T-helper 17 cell (primary cell): ENCODE measurements at regions not wholly inside any gene's neighbourhood (a gene's known extent, or its start where the extent isn't known, plus 50 kb on each side); places are given as distances from the start of the nearest gene placed in this dataset.

Source experiments
- ATAC-seq: fragments of 150-1000 bp; cut with Tn5 transposase; 2 replicates; pipeline ENCODE4 v1.10.0; 2021; ENCODE audit warnings: mild to moderate bottlenecking, moderate library complexity
- DNase-seq, 3 donors: peaks; one replicate each; pipeline versions ENCODE4 v3.0.0 to v3.0.0-alpha.2; 2020 to 2021
- H3K9me3 ChIP-seq: one replicate; pipeline ENCODE4 v1.7.0; 2013; ENCODE audit warnings: low read length, mild to moderate bottlenecking; ENCODE audit not compliant: control insufficient read depth, poor library complexity, severe bottlenecking
- H3K27ac Mint-ChIP-seq: one replicate; pipeline ENCODE4 v1.8.0; 2022; ENCODE audit warnings: mild to moderate bottlenecking, moderate library complexity, mixed read lengths
- H3K27me3 Mint-ChIP-seq: one replicate; pipeline ENCODE4 v1.8.0; 2022; ENCODE audit warnings: mixed read lengths
- H3K36me3 Mint-ChIP-seq: one replicate; pipeline ENCODE4 v1.8.0; 2022; ENCODE audit warnings: low read depth, mixed read lengths
- H3K4me1 Mint-ChIP-seq: one replicate; pipeline ENCODE4 v1.8.0; 2022; ENCODE audit warnings: mild to moderate bottlenecking, mixed read lengths
- H3K4me3 Mint-ChIP-seq: one replicate; pipeline ENCODE4 v1.8.0; 2022; ENCODE audit warnings: mild to moderate bottlenecking, moderate library complexity, mixed read lengths

DNA sequence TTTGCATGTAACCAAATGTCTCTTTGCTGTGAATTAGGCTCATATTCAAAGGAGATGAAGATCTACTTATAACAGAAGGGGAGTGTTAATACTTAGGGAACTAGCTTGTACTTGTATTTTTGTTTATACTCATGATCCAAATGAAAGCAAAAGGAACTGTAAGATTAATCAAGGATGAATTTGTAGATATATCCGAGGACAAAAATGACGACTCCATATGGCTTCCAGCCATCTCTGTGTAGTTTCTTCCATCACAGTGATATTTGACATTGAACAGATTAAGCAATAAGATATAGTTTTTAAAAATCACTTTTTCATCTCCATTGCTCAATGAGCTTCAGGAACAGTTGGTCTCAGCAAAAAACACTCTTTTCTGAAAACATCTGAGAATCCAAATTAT, 257.4 kb upstream of the CAMK1G start:
- DNase-seq = no peak
- Mint-ChIP-seq H3K4me3 (no peak overlapping the region), H3K36me3 (no peaks in the 10 kb centered on the region), H3K27ac (no peak overlapping the region), H3K4me1 (no peaks in the 10 kb centered on the region), H3K27me3 (peaks cover 19% of the 10 kb centered on the region)
- no peaks in the 10 kb centered on the region for H3K9me3 ChIP-seq
- ATAC-seq = no peak

DNA sequence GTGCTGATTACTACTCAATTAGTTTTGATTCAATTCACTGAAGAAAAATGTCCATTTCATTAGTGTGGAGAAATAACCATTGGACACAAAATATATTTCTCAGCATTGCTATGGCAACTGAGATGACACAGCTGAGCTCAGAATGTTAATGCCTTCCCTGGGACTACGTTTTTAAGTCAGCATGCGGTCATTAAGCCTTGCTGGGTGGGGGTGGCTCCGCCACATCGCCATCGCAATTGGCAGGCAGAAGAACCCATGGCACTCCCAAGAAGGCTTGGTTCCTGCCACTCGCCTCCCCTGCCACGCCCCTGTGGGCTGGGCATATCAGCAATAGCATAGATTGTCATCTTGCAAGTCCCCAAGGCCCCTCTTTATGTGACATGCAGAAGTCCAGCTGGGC, 256.7 kb upstream of the CAMK1G start:
- ATAC-seq (no peak), DNase-seq (no peak)
- Mint-ChIP-seq H3K4me3 (no peak overlapping the region), H3K27ac (no peak overlapping the region), H3K4me1 (no peaks in the 10 kb centered on the region), H3K36me3 (no peaks in the 10 kb centered on the region), H3K27me3 (peaks cover 22% of the 10 kb centered on the region)
- H3K9me3 ChIP-seq = no peaks in the 10 kb centered on the region

DNA sequence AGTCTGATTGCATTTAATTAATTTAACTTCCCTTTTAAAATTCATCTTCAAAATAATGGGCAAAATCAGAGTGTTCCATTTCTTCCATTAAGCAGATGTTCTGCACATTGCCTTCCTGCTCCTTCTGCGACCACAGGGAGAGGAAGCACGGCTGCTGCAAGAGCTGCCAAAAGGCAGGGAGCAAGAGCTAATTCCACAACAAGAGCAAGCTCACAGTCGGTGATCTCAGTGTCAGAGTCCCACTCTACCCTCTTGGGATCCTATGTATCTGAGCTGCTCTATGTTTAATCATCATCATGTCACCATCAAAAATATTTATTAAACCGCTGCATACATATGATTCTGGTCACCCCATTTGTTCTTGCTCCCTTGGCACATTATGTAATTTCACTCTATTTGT, 255.3 kb upstream of the CAMK1G start:
- ATAC-seq = no peak
- DNase-seq = no peak
- Mint-ChIP-seq H3K36me3 (no peaks in the 10 kb centered on the region), H3K4me1 (no peaks in the 10 kb centered on the region), H3K27me3 (peaks cover 33% of the 10 kb centered on the region), H3K27ac (no peak overlapping the region), H3K4me3 (no peak overlapping the region)
- H3K9me3 ChIP-seq = no peaks in the 10 kb centered on the region

DNA sequence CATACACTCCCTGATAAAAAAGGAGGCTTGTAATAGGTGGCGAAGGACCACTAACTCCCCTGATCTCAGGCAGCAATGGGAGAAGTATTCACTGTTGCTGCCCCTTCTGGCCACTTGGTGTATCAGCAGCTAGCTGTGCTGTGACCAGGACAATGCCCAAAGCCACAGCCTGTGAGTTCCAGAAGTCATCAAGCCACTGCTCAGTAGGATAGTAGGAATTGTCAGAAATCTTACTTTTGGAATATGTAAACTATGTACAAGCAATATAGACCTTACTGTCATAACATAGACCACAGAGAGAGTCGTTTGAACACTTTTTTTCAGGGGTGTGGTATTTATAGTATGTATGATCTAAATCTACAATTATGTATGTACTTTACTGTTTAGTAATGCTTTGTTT, 248.3 kb upstream of the CAMK1G start:
- H3K4me1 Mint-ChIP-seq = no peaks in the 10 kb centered on the region
- no peak overlapping the region for H3K4me3 Mint-ChIP-seq
- no peak for ATAC-seq
- no peak overlapping the region for H3K27ac Mint-ChIP-seq
- peaks cover 39% of the 10 kb centered on the region for H3K27me3 Mint-ChIP-seq
- DNase-seq = no peak
- H3K36me3 Mint-ChIP-seq = no peaks in the 10 kb centered on the region
- no peaks in the 10 kb centered on the region for H3K9me3 ChIP-seq

DNA sequence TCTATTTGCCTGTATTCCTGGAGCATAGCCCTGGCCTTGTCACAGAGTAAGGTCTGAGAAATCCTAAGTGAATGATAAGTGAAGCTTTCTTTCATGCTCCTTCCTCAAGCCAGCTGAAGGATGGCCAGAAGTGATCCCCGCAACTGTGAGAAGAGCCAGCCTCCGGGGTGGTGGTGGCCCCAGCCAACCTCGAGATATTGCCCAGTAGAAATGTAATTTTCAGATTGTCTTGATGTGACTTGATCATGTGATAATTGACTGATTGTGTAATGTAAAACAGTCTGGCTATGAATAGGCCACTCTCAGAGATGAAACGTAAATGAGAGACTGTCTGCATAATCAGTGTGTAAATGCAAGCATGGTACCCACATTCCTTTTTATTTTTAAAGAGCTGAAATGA, 242.4 kb upstream of the CAMK1G start:
- H3K27me3 Mint-ChIP-seq = peaks cover 23% of the 10 kb centered on the region
- H3K4me1 Mint-ChIP-seq = no peaks in the 10 kb centered on the region
- no peaks in the 10 kb centered on the region for H3K9me3 ChIP-seq
- DNase-seq (no peak), ATAC-seq (no peak)
- H3K36me3 Mint-ChIP-seq = no peaks in the 10 kb centered on the region
- no peak overlapping the region for H3K27ac Mint-ChIP-seq
- no peak overlapping the region for H3K4me3 Mint-ChIP-seq

DNA sequence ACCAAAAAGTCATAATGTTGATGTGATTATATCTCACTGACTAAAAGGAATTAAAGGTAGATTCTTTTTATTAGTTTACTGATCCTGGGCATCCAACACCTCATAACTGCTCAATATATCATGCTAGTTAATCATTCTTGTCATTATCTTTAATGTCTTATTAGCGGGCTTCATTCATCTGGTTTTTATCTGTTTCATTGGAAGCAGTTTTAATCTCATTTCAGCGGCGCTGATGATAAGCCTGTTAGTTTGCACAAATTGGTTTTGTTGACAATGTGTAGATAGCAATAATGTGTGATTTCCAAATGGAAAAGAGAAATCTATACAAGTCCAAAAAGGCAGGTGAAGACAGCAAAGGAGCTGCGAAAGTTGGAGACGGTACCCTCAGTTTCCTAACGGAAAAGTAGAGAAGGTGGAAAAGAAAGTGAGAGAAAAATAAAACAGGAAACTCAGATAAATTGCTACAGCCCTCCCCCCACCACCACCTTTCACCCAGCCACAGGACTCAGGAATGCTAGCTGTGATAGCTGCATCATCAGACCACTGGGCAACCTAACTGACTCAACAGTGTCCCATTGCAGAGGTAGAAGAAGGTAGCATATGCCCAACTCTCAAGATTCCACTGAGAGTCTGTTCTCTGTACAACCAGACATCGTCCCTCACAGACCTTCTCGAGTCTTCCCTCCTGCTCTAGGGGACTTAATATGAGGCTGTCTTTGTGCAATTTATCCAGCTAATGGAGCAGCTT, 241.7 kb upstream of the CAMK1G start:
- Mint-ChIP-seq H3K27ac (no peak overlapping the region), H3K4me3 (no peak overlapping the region), H3K27me3 (peaks cover 28% of the 10 kb centered on the region), H3K36me3 (no peaks in the 10 kb centered on the region), H3K4me1 (no peaks in the 10 kb centered on the region)
- ATAC-seq (no peak), DNase-seq (no peak)
- H3K9me3 ChIP-seq = no peaks in the 10 kb centered on the region

DNA sequence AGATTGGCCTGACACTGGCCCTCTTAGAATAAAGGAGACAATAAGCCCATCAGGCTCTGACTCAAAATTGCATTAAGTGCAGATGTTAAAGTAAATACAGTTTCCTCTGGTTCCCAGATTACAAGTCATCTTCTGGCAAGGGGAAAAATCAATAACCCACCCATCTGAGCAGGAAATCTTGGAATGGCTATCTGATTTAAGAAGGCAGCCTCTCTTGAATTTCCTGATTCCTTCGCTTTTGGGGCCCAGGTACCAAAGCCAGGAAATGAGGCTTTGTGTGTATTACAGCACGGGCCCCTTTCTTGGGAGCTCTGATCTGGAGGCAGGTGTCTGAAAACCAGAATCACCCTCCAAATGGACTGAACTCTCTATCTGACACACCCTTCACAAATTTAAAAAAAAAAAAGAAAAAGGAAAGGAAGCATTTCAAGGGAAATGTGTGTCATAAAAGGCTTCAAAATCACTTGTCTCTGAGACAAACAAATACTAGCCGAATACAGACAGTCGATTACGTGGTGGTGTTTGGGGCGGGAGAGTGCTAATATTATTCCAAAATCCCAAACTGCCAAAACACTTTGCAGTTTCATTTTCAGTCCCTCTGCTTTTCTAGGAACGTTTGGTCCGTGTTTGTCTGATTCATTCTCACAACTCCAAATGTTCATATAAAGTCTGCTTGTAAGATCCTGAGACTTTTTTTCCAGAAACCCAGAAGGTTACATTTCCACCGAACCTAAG, 240.9 kb upstream of the CAMK1G start:
- Mint-ChIP-seq H3K36me3 (no peaks in the 10 kb centered on the region), H3K4me3 (no peak overlapping the region), H3K27ac (no peak overlapping the region), H3K4me1 (no peaks in the 10 kb centered on the region), H3K27me3 (peaks cover 30% of the 10 kb centered on the region)
- DNase-seq (no peak), ATAC-seq (no peak)
- no peaks in the 10 kb centered on the region for H3K9me3 ChIP-seq

DNA sequence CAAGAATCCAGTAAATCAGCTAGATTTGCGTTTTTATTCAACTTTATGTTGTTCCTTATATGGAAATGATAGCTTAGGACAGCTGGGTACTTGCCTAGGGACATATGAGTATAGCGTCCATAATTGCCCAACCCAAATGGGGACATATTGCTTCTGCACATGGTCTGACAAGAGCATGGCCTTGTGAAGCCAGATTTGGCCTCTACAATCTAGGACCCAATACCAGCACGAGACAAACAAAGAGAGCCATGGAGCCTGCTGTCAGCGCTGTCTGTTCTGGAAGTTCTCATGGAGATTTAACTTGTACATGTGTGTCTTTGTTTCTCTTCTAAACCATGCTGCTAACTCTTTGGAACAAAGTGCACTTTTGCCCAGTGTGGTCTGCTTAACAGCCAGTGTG, 240.0 kb upstream of the CAMK1G start:
- H3K4me1 Mint-ChIP-seq = no peaks in the 10 kb centered on the region
- H3K27me3 Mint-ChIP-seq = peaks cover 38% of the 10 kb centered on the region
- no peak overlapping the region for H3K27ac Mint-ChIP-seq
- H3K9me3 ChIP-seq = no peaks in the 10 kb centered on the region
- H3K4me3 Mint-ChIP-seq = no peak overlapping the region
- DNase-seq = no peak
- no peaks in the 10 kb centered on the region for H3K36me3 Mint-ChIP-seq
- ATAC-seq = no peak

DNA sequence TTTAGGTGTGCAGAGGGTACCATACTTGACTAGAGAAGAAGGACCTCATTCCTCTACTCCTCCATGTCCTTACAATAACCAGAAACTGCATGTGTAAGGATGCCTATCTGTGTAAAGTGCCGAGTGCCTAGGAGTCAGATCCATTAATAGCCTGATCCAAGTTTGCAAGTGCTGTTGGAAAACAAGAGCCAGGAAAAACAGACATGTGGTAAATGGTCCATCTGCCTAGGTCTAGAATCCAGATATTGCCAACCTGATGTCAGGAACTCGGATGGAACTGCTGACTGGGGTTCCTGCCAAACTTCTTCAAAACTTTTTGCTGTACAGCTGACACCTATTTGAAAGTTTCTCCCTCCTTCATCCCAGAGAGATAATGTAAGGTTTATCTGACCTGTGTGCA, 239.4 kb upstream of the CAMK1G start:
- H3K36me3 Mint-ChIP-seq = no peaks in the 10 kb centered on the region
- H3K4me1 Mint-ChIP-seq = no peaks in the 10 kb centered on the region
- DNase-seq = no peak
- no peak overlapping the region for H3K4me3 Mint-ChIP-seq
- no peaks in the 10 kb centered on the region for H3K9me3 ChIP-seq
- peaks cover 44% of the 10 kb centered on the region for H3K27me3 Mint-ChIP-seq
- no peak for ATAC-seq
- H3K27ac Mint-ChIP-seq = no peak overlapping the region

DNA sequence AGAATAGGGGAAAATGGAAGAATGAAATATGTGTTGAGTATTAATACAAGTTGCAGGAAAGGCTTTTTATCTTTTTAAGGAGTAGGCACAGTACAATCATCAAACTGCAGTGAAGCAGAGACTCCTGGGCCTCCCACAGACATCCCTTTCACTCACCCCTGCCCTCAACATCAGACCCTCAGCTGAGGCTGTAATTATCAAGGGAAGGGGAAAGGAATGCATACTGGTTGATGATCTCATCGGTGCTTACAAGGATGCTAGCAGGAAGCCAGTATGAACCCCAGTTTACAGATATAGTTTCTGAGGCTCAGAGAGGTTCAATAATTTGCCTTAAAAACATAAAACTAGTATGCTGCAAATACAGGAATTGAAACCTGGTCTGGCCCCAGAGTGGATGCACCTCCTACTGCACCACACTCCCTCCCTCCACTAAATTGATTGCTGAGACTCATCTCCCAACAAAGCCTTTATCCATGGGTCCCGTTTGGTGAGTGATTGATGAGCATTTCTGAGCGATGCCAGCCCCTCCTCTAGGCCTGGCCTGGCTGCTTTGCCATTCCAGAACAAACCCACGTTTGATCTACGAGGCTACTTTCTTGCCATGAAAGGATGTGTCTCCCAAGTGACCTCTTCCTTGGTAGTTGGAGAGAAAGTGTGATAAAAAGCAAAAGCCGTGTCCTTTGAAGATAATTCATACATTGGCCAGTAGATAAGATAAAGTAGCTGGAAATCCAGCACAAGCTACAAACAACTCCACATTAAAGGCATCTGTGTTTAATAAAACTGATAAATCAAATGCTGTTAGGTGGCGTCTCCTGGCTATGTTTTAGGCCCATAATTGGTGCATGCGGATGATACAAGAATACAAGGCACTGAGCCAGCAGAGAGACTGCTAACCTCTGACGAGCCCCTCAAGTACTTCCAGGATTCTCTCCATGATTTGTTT, 233.9 kb upstream of the CAMK1G start:
- no peaks in the 10 kb centered on the region for H3K36me3 Mint-ChIP-seq
- no peaks in the 10 kb centered on the region for H3K9me3 ChIP-seq
- ATAC-seq (no peak), DNase-seq (no peak)
- H3K27ac Mint-ChIP-seq = no peak overlapping the region
- H3K4me3 Mint-ChIP-seq = no peak overlapping the region
- H3K27me3 Mint-ChIP-seq = peaks cover 56% of the 10 kb centered on the region
- peaks cover 4% of the 10 kb centered on the region for H3K4me1 Mint-ChIP-seq

DNA sequence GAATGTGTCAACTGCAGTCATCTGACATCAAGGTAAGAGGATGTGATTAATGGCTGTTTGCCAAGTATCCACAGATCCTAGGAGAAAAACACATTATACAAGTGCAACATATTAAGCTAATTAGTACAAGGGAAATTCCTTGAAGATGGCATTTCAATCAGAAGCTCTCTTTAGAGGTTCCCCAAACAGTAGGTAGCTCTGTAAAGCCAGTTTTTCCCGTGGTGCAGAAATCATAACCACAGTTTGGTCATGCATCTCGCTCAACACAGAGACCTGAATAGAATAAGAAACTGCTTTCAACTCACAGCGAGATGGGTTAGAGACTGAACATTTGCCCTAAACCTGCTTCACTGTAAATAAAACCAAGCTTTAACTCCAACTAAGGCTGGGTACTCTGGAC, 230.5 kb upstream of the CAMK1G start:
- DNase-seq = no peak
- H3K36me3 Mint-ChIP-seq = no peaks in the 10 kb centered on the region
- peaks cover 4% of the 10 kb centered on the region for H3K4me1 Mint-ChIP-seq
- H3K27me3 Mint-ChIP-seq = peaks cover 66% of the 10 kb centered on the region
- H3K4me3 Mint-ChIP-seq = no peak overlapping the region
- no peak overlapping the region for H3K27ac Mint-ChIP-seq
- ATAC-seq = no peak
- H3K9me3 ChIP-seq = no peaks in the 10 kb centered on the region

DNA sequence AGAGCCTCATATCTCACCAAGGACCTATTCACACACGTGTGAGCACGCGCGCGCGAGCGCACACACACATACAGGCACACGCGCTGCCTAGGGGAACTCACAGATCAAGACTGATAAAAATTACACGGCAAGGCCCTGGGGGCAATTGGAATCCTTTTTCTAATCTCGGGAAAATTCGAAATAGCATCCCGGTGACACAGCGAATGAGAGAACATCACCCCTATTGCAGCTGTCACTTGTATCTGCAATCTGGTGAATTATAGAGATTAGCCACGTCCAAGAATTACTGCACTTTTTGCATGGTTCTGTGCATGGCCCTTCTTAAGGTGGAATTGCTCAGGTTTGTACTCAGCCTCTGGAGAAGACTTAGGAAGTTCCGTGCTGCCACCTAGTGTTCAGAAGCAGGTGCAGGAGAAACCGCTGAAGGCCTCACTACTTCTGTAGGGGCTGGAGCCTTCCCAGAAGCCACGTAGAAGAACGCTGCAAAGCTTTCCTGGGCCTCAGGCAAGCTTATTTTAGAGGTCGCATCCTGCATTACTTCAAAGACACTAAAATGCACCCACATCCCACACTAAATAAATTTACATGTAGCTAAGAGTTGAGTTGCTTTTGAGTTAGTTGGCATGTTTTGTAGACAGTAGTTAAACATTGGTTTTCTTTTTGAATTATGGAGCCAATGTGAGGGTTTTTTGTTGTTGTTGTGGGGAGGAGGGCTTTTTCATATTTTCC, 229.2 kb upstream of the CAMK1G start:
- Mint-ChIP-seq H3K4me1 (peaks cover 4% of the 10 kb centered on the region), H3K4me3 (no peak overlapping the region), H3K27ac (no peak overlapping the region), H3K27me3 (peaks cover 64% of the 10 kb centered on the region), H3K36me3 (no peaks in the 10 kb centered on the region)
- DNase-seq = peak in 1 of 3 donors; percentile 11
- H3K9me3 ChIP-seq = no peaks in the 10 kb centered on the region
- ATAC-seq = peak; percentile 70

DNA sequence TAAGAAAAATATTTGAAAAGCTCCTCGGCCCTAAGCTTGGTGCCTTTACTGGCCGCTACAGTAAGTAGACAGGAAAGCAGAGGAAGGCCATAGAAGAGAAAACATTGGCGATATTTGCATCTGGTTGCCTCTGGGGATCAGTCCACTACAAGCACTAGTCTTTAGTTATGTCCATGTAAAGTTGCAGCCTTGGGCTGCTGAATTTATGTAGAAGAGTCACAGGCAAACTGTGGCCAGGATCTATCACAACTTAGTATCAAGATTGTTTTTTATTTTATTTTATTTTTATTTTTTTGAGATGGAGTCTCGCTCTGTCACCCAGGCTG, 228.7 kb upstream of the CAMK1G start:
- no peak for ATAC-seq
- H3K36me3 Mint-ChIP-seq = no peaks in the 10 kb centered on the region
- no peaks in the 10 kb centered on the region for H3K9me3 ChIP-seq
- peaks cover 4% of the 10 kb centered on the region for H3K4me1 Mint-ChIP-seq
- DNase-seq = no peak
- peaks cover 68% of the 10 kb centered on the region for H3K27me3 Mint-ChIP-seq
- no peak overlapping the region for H3K27ac Mint-ChIP-seq
- no peak overlapping the region for H3K4me3 Mint-ChIP-seq
